Smooth muscle cell (in vitro differentiated cells): ENCODE measurements at regions not wholly inside any gene's neighbourhood (a gene's known extent, or its start where the extent isn't known, plus 50 kb on each side); places are given as distances from the start of the nearest gene placed in this dataset.
A peak's percentile ranks its signal among the peaks of the same experiment; 100 is the strongest.

Source experiments
- DNase-seq: peaks from one replicate; lab custom pipeline; 2025; ENCODE audit not compliant: unreplicated experiment; lab: John Stamatoyannopoulos, UW
- H2AFZ ChIP-seq: fragments of 200-600 bp; sonication (generic); 2 replicates; pipeline ENCODE4 v1.6.0; 2016; ENCODE audit warnings: antibody characterized with exemption, low read depth, mild to moderate bottlenecking
- H3F3A ChIP-seq: fragments of 200-600 bp; sonication (generic); 2 replicates; pipeline ENCODE4 v1.6.0; 2017; ENCODE audit warnings: antibody characterized with exemption, low read depth
- H3K27ac ChIP-seq: fragments of 200-600 bp; sonication (generic); 2 replicates; pipeline ENCODE4 v1.5.1; 2016; ENCODE audit warnings: low read depth, mild to moderate bottlenecking
- H3K27me3 ChIP-seq: fragments of 200-600 bp; sonication (generic); 2 replicates; pipeline ENCODE4 v1.6.1; 2016; ENCODE audit warnings: low read depth, mild to moderate bottlenecking
- H3K36me3 ChIP-seq: fragments of 200-600 bp; sonication (generic); 2 replicates; pipeline ENCODE4 v1.5.1; 2016; ENCODE audit warnings: low read depth
- H3K4me1 ChIP-seq: fragments of 200-600 bp; sonication (generic); 2 replicates; pipeline ENCODE4 v1.5.1; 2016; ENCODE audit warnings: low read depth
- H3K4me2 ChIP-seq: fragments of 200-600 bp; sonication (generic); 2 replicates; pipeline ENCODE4 v1.6.0; 2016; ENCODE audit warnings: mild to moderate bottlenecking
- H3K4me3 ChIP-seq: fragments of 200-600 bp; sonication (generic); 2 replicates; pipeline ENCODE4 v1.5.1; 2016; ENCODE audit warnings: mild to moderate bottlenecking
- H3K79me2 ChIP-seq: fragments of 200-600 bp; sonication (generic); 2 replicates; pipeline ENCODE4 v1.6.0; 2016; ENCODE audit warnings: low read depth, mild to moderate bottlenecking
- H3K9ac ChIP-seq: fragments of 200-600 bp; sonication (generic); 2 replicates; pipeline ENCODE4 v1.6.0; 2016; ENCODE audit warnings: low read depth
- H3K9me3 ChIP-seq: fragments of 200-600 bp; sonication (generic); replicated peaks from 2 replicates; pipeline ENCODE4 v1.5.1; 2016; ENCODE audit warnings: low read depth
- H4K20me1 ChIP-seq: fragments of 200-600 bp; sonication (generic); 2 replicates; pipeline ENCODE4 v1.6.0; 2016; ENCODE audit warnings: low read depth
- WGBS: methylation state at CpG from one replicate; pipeline ENCODE4 v1.1.7; 2016; ENCODE audit warnings: low lambda C conversion rate; 5-methylcytosine and 5-hydroxymethylcytosine counted together
- TF ChIP-seq, protein P1 (sequence below): fragments of 200-600 bp; sonication (generic); IDR thresholded peaks from 2 replicates; pipeline ENCODE4 v1.5.1; 2017; ENCODE audit warnings: borderline replicate concordance, mild to moderate bottlenecking, antibody characterized with exemption; ENCODE audit not compliant: insufficient read depth, poor library complexity, severe bottlenecking

DNA sequence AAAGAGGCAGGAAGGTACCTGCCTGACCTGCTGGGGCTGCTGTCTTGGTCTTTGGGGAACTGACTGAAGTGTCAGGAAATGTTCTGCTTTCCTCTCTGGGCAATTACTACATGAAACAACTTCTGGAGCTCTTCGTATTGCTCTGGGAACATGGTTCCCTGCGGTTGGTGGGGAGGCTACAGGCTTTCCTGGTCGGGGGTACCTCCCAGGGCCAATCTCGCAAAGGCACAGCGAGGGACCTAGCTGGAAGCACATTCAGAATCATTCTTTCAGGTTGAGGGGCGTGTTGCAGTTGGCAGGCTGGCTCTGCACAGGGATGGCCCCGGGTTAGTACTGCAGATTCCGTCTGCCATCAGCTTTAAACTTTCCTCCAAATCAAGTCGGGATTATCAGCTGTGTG is 88.9 kb upstream of the RANBP3L start:
- Histone ChIP-seq H3F3A (peaks cover 12% of the 10 kb centered on the region), H3K9me3 (no peaks in the 10 kb centered on the region), H3K4me1 (no peaks in the 10 kb centered on the region), H3K79me2 (no peaks in the 10 kb centered on the region), H3K9ac (no peak overlapping the region), H3K27me3 (no peaks in the 10 kb centered on the region), H3K4me3 (no peak overlapping the region), H3K27ac (no peak overlapping the region), H3K4me2 (peak overlapping the region; percentile 6), H4K20me1 (no peaks in the 10 kb centered on the region), H3K36me3 (no peaks in the 10 kb centered on the region), H2AFZ (no peak overlapping the region)
- TF ChIP-seq, protein P1, sequence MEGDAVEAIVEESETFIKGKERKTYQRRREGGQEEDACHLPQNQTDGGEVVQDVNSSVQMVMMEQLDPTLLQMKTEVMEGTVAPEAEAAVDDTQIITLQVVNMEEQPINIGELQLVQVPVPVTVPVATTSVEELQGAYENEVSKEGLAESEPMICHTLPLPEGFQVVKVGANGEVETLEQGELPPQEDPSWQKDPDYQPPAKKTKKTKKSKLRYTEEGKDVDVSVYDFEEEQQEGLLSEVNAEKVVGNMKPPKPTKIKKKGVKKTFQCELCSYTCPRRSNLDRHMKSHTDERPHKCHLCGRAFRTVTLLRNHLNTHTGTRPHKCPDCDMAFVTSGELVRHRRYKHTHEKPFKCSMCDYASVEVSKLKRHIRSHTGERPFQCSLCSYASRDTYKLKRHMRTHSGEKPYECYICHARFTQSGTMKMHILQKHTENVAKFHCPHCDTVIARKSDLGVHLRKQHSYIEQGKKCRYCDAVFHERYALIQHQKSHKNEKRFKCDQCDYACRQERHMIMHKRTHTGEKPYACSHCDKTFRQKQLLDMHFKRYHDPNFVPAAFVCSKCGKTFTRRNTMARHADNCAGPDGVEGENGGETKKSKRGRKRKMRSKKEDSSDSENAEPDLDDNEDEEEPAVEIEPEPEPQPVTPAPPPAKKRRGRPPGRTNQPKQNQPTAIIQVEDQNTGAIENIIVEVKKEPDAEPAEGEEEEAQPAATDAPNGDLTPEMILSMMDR = no peak
- no peak for DNase-seq
- 58% methylated on average over 9 of the region's 9 CpGs for WGBS

DNA sequence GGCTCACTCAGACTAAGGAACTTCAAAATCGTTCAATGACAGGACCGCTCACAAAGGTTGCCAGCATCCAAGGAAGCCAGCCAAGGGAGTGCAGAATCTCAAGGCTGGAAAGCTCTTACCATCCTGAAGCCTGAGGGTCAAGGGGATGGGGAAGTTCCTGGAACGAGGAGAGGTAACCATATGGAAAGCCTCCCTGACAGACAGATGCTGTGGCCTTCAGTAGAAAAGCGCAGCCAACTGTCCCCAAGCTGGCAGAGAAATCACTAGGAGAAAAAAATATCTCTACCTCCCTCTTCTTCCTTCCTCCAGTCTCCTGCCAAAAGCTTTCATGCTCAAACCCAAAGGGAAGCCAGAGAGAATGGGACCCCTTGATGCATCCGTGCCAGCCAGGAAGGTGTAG is 90.5 kb upstream of the RANBP3L start:
- Histone ChIP-seq H3K9ac (no peak overlapping the region), H3K4me3 (no peak overlapping the region), H3K36me3 (no peaks in the 10 kb centered on the region), H3K79me2 (no peaks in the 10 kb centered on the region), H3F3A (peaks cover 27% of the 10 kb centered on the region), H4K20me1 (no peaks in the 10 kb centered on the region), H3K27me3 (no peaks in the 10 kb centered on the region), H2AFZ (no peak overlapping the region), H3K27ac (no peak overlapping the region), H3K9me3 (no peaks in the 10 kb centered on the region), H3K4me1 (peaks cover 1% of the 10 kb centered on the region), H3K4me2 (peak overlapping the region; percentile 20)
- 95% methylated on average over 5 of the region's 5 CpGs for WGBS
- no peak for DNase-seq
- TF ChIP-seq, protein P1 = no peak

DNA sequence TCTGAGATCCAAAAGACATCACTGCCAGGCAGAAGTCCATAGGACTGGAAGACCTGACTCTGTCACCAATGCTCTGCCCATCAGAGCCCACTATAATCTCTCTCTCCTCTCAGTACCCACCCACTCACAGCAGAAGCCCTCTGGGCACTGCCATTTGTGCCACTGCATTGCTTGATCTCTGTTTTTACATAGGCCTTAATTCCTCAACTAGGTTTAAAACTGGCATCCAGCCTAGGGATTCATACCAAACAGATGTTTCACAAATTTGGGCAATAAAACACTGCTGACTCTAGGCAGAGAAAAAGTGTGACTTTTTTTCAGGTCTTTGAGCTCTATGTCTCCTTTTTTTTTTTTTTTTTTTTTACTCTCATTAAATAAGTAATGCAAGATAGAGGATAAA is 91.1 kb upstream of the RANBP3L start:
- H3K36me3 ChIP-seq = no peaks in the 10 kb centered on the region
- H3K4me1 ChIP-seq = peaks cover 6% of the 10 kb centered on the region
- no peak overlapping the region for H3K27ac ChIP-seq
- DNase-seq = no peak
- peaks cover 33% of the 10 kb centered on the region for H3F3A ChIP-seq
- no peak overlapping the region for H2AFZ ChIP-seq
- no peak overlapping the region for H3K9ac ChIP-seq
- no peaks in the 10 kb centered on the region for H3K9me3 ChIP-seq
- H3K4me2 ChIP-seq = peak overlapping the region; percentile 20
- no peak overlapping the region for H3K4me3 ChIP-seq
- TF ChIP-seq, protein P1 = no peak
- no peaks in the 10 kb centered on the region for H4K20me1 ChIP-seq
- no peaks in the 10 kb centered on the region for H3K27me3 ChIP-seq
- H3K79me2 ChIP-seq = no peaks in the 10 kb centered on the region

DNA sequence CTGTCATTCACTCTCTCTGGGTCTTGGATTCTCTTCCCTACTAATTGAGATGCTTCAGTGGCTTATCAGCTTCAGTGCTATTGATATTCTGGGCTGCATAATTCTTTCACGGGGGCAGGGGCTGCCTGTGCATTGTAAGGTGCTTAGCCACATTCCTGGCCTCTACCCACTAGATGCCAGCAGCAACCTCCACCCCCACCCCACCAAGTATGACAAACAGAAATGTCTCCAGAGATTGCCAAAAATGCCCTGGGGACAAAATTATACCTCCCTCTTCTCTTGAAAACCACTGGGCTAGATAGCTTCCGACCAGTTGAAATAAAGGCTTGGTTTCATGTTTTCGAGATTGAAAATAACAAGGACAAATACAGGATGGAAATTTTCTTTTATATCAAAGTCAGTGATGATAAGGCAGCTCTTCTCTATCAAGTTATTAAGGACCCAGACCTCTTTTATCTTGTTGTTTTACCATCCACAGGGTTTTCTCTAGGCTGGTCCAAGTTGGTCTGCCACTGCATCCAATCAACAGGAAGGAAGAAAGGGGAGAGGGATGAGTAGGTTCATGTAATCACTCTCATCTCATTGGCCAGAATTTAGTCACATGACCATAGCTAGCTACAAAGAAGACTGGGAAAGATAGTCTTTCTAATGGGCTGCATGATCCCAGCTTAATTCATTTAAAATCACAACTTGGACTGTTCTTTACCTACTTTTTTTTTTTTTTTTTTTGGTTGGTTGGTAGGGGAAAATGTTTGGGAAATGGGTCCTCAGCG is 92.1 kb upstream of the RANBP3L start:
- no peaks in the 10 kb centered on the region for H3K79me2 ChIP-seq
- DNase-seq = no peak
- no peaks in the 10 kb centered on the region for H3K27me3 ChIP-seq
- peak overlapping the region; percentile 67 for H3K4me2 ChIP-seq
- 78% methylated on average over 4 of the region's 4 CpGs for whole genome bisulfite sequencing
- H3K4me3 ChIP-seq = no peak overlapping the region
- TF ChIP-seq, protein P1 = no peak
- no peaks in the 10 kb centered on the region for H3K36me3 ChIP-seq
- H3K27ac ChIP-seq = no peak overlapping the region
- no peaks in the 10 kb centered on the region for H3K9me3 ChIP-seq
- no peaks in the 10 kb centered on the region for H4K20me1 ChIP-seq
- H2AFZ ChIP-seq = no peak overlapping the region
- H3F3A ChIP-seq = peaks cover 36% of the 10 kb centered on the region
- H3K9ac ChIP-seq = no peak overlapping the region
- peaks cover 6% of the 10 kb centered on the region for H3K4me1 ChIP-seq
